Hepatocyte (in vitro differentiated cells): ENCODE measurements at regions not wholly inside any gene's neighbourhood (a gene's known extent, or its start where the extent isn't known, plus 50 kb on each side); places are given as distances from the start of the nearest gene placed in this dataset.

Experiments
- DNase-seq: peaks from one replicate; pipeline ENCODE4 v3.0.0-alpha.2; 2016; ENCODE audit warnings: low spot score
- H2AFZ ChIP-seq: fragments of 200-600 bp; sonication (generic); 2 replicates; pipeline ENCODE4 v1.6.0; 2016; ENCODE audit warnings: antibody characterized with exemption, mild to moderate bottlenecking
- H3K27ac ChIP-seq: fragments of 200-600 bp; sonication (generic); 2 replicates; pipeline ENCODE4 v1.5.1; 2016; ENCODE audit warnings: mild to moderate bottlenecking
- H3K27me3 ChIP-seq: fragments of 200-600 bp; sonication (generic); 2 replicates; pipeline ENCODE4 v1.6.1; 2016
- H3K36me3 ChIP-seq: fragments of 200-600 bp; sonication (generic); replicated peaks from 2 replicates; pipeline ENCODE4 v1.5.1; 2016; ENCODE audit warnings: low read depth; ENCODE audit not compliant: insufficient read depth
- H3K4me1 ChIP-seq: fragments of 200-600 bp; sonication (generic); 2 replicates; pipeline ENCODE4 v1.5.1; 2016; ENCODE audit warnings: mild to moderate bottlenecking, moderate library complexity; ENCODE audit not compliant: insufficient read depth
- H3K4me2 ChIP-seq: fragments of 200-600 bp; sonication (generic); 2 replicates; pipeline ENCODE4 v1.6.0; 2016
- H3K4me3 ChIP-seq: fragments of 200-600 bp; sonication (generic); 2 replicates; pipeline ENCODE4 v1.5.1; 2016; ENCODE audit warnings: mild to moderate bottlenecking
- H3K79me2 ChIP-seq: fragments of 200-600 bp; sonication (generic); 2 replicates; pipeline ENCODE4 v1.6.0; 2017; ENCODE audit warnings: mild to moderate bottlenecking
- H3K9me2 ChIP-seq: fragments of 200-600 bp; sonication (generic); replicated peaks from 2 replicates; pipeline ENCODE4 v1.6.0; 2017; ENCODE audit warnings: mild to moderate bottlenecking; ENCODE audit not compliant: insufficient read depth
- H3K9me3 ChIP-seq: fragments of 200-600 bp; sonication (generic); 2 replicates; pipeline ENCODE4 v1.5.1; 2016; ENCODE audit warnings: low read depth, mild to moderate bottlenecking
- H4K20me1 ChIP-seq: fragments of 200-600 bp; sonication (generic); 2 replicates; pipeline ENCODE4 v1.6.0; 2016; ENCODE audit warnings: mild to moderate bottlenecking; ENCODE audit not compliant: insufficient read depth, poor library complexity, severe bottlenecking
- EZH2 ChIP-seq: fragments of 200-600 bp; sonication (generic); IDR thresholded peaks from 2 replicates; pipeline ENCODE4 v1.6.1; 2016; ENCODE audit warnings: antibody characterized with exemption, mild to moderate bottlenecking, borderline replicate concordance
- EZH2phosphoT487 ChIP-seq: fragments of 200-600 bp; sonication (generic); IDR thresholded peaks from one replicate; pipeline ENCODE4 v1.6.1; 2018; ENCODE audit warnings: antibody characterized with exemption, mild to moderate bottlenecking, low read depth, moderate library complexity; ENCODE audit not compliant: unreplicated experiment, severe bottlenecking
- WGBS: methylation state at CpG from one replicate; pipeline ENCODE4 v1.1.6; 2016; ENCODE audit warnings: low lambda C conversion rate; ENCODE audit errors: missing lambda C conversion rate; 5-methylcytosine and 5-hydroxymethylcytosine counted together
- TF ChIP-seq, protein P1 (sequence below): fragments of 200-600 bp; sonication (generic); IDR thresholded peaks from 2 replicates; pipeline ENCODE4 v1.5.1; 2016; ENCODE audit warnings: antibody characterized with exemption, mild to moderate bottlenecking; ENCODE audit not compliant: poor library complexity

DNA sequence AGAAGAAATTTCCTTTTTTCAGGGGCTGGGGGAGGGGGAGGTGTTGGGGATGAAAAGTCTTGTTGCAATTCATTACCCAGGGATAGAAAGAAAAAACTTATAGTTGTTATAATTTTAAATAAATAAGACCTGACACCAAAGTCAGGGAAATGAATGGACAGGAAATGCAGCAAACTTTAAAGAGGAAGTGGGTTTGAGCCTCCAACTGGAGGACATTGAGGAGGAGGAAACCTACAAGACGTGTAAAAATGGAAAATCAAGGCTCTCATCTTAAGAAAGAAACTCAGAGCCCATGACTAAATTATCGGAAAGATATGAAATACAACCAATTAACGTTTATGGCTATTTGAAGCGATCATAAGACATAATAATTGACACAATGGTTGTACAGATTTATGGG is 54.4 kb downstream of the NIBAN1 start:
- Histone ChIP-seq H3K9me2 (no peaks in the 10 kb centered on the region), H2AFZ (no peak overlapping the region), H3K27ac (no peak overlapping the region), H3K27me3 (no peaks in the 10 kb centered on the region), H3K9me3 (no peaks in the 10 kb centered on the region), H3K4me1 (no peaks in the 10 kb centered on the region), H3K4me3 (no peak overlapping the region), H3K4me2 (no peak overlapping the region), H3K79me2 (no peaks in the 10 kb centered on the region), H3K36me3 (no peaks in the 10 kb centered on the region), H4K20me1 (no peaks in the 10 kb centered on the region)
- no peak for DNase-seq
- 93% methylated on average over 4 of the region's 4 CpGs for WGBS
- TF ChIP-seq, protein P1, sequence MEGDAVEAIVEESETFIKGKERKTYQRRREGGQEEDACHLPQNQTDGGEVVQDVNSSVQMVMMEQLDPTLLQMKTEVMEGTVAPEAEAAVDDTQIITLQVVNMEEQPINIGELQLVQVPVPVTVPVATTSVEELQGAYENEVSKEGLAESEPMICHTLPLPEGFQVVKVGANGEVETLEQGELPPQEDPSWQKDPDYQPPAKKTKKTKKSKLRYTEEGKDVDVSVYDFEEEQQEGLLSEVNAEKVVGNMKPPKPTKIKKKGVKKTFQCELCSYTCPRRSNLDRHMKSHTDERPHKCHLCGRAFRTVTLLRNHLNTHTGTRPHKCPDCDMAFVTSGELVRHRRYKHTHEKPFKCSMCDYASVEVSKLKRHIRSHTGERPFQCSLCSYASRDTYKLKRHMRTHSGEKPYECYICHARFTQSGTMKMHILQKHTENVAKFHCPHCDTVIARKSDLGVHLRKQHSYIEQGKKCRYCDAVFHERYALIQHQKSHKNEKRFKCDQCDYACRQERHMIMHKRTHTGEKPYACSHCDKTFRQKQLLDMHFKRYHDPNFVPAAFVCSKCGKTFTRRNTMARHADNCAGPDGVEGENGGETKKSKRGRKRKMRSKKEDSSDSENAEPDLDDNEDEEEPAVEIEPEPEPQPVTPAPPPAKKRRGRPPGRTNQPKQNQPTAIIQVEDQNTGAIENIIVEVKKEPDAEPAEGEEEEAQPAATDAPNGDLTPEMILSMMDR = no peak
- no peak for TF ChIP-seq EZH2

DNA sequence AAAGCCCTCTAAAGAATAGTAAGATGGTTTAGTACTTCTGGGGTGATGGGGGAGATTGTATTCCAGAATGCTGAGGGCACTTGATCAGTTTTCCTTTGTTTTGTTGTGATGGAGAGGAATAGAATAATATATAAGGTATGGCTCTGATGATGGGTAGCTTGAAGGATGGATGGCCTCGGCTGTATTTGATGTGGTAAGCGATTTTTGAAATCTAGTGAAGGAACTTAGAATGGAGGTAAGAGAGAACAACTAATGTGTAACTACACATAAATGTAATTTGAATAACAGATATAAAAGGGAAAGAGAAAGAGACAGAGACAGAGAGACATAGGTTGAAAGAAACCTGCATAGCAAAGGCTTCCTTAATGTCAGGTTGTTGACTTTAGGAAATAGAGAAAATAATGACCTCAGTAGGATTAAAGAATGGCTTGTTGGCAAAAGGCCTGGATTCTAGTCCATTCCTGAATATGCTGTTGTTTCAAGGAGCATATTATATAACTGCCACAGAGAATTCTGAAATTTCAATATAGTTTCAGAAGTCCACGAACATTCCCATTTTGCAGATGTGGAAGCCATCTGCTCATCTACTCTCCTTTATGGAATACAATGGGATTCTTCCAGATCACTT is 58.7 kb downstream of the NIBAN1 start:
- Histone ChIP-seq H2AFZ (no peak overlapping the region), H3K9me2 (no peaks in the 10 kb centered on the region), H3K9me3 (no peaks in the 10 kb centered on the region), H3K27ac (no peak overlapping the region), H3K4me3 (no peak overlapping the region), H3K4me1 (no peaks in the 10 kb centered on the region), H3K4me2 (no peak overlapping the region), H3K36me3 (no peaks in the 10 kb centered on the region), H3K79me2 (no peaks in the 10 kb centered on the region), H3K27me3 (no peaks in the 10 kb centered on the region), H4K20me1 (no peaks in the 10 kb centered on the region)
- WGBS = 97% methylated on average over 3 of the region's 3 CpGs
- no peak for TF ChIP-seq EZH2phosphoT487
- TF ChIP-seq EZH2 = no peak
- TF ChIP-seq, protein P1 = no peak
- DNase-seq = no peak

DNA sequence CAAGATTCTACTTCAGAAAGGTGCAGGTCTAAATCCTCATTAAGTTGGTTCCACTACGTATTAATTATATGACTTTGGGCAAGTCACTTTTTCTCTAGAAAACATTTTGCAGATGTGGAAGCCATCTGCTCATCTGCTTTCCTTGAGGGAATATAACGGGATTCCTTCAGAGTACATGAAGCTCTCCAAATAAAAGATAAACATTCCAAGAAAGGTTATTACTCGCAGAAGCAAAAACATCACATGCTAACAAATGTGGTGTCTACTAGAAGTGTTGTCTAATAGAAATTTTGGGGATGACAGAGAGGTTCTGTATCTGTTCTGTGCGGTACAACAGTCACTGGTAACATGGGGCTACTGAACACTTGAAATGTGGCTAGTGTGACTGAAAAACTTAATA is 60.2 kb downstream of the NIBAN1 start:
- DNase-seq = no peak
- TF ChIP-seq EZH2phosphoT487 (no peak), EZH2 (no peak)
- TF ChIP-seq, protein P1 = no peak
- Histone ChIP-seq H3K36me3 (no peaks in the 10 kb centered on the region), H3K4me2 (no peak overlapping the region), H2AFZ (no peak overlapping the region), H3K4me3 (no peak overlapping the region), H3K79me2 (no peaks in the 10 kb centered on the region), H3K27ac (no peak overlapping the region), H3K9me2 (no peaks in the 10 kb centered on the region), H3K4me1 (no peaks in the 10 kb centered on the region), H3K27me3 (no peaks in the 10 kb centered on the region), H3K9me3 (no peaks in the 10 kb centered on the region), H4K20me1 (no peaks in the 10 kb centered on the region)
- WGBS = 74% methylated on average over 4 of the region's 4 CpGs

DNA sequence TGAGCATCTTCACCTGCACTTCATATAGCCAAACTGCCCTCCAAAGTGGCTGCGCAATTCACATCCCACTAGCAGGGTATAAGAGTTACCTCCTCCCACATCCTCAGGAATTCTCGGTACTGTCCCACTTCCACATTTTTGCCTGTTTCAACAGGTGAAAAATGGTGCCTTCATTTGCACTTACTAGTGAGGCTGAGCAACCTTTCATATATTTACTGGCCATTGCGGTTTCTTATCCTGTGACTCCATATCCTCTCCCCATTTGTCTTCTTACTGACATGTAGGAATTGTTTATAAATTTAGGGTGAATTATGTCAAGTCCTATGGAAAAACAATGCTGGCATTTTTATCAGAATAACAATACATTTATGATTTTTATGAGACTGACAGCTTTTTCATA is 61.9 kb downstream of the NIBAN1 start:
- Histone ChIP-seq H3K4me2 (no peak overlapping the region), H3K4me1 (no peaks in the 10 kb centered on the region), H4K20me1 (no peaks in the 10 kb centered on the region), H3K27ac (no peak overlapping the region), H3K9me3 (no peaks in the 10 kb centered on the region), H3K9me2 (no peaks in the 10 kb centered on the region), H3K27me3 (no peaks in the 10 kb centered on the region), H2AFZ (no peak overlapping the region), H3K36me3 (no peaks in the 10 kb centered on the region), H3K79me2 (no peaks in the 10 kb centered on the region), H3K4me3 (no peak overlapping the region)
- TF ChIP-seq EZH2 (no peak), EZH2phosphoT487 (no peak)
- TF ChIP-seq, protein P1 = no peak
- 91% methylated on average over 3 of the region's 3 CpGs for WGBS
- DNase-seq = no peak
